NCI-H2081 treated with DMSO at 0.1 percent for 48 hours (cell line): ENCODE measurements at regions not wholly inside any gene's neighbourhood (a gene's known extent, or its start where the extent isn't known, plus 50 kb on each side); places are given as distances from the start of the nearest gene placed in this dataset.

Experiments used
- DNase-seq: peaks from one replicate; lab custom pipeline; 2025; lab: John Stamatoyannopoulos, UW

DNA sequence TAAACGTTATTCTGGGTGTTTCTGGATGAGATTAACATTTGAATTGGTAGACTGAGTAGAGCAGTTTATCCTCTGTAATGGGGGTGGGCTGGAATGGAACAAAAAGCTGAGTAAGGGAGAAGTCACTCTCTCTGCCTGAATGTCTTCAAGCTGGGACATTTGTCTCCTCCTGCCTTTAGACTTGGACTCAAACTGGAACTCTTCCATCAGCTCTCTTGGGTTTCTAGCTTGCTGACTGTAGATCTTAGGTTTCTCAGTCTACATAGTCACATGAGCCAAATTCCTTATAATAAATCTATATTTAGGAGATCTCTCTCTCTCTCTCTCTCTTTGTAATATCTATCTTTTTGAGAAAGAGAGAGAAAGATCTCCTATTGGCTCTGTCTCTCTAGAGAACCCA lies 553.3 kb upstream of the CDH11 start:
- DNase-seq, result no peak

DNA sequence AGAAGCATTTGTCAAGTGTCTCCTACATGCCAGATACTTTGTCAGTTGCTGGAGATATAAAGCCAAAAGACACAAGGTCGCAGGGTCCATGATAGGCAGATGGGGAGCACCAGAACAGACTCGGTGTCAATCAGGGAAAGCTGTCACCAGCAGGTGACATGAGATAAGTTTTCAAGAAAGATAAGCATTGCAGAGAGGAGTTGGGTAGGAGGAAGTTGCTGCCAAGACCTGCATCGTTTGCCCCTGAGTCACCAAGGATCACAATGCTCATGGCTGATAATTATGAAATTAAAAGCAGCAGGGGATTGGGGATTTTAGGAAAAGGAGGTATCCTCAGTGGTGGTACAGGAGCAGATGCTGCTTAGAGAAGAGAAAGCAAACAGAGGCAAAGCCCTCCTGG lies 551.1 kb upstream of the CDH11 start:
- DNase-seq, result no peak

DNA sequence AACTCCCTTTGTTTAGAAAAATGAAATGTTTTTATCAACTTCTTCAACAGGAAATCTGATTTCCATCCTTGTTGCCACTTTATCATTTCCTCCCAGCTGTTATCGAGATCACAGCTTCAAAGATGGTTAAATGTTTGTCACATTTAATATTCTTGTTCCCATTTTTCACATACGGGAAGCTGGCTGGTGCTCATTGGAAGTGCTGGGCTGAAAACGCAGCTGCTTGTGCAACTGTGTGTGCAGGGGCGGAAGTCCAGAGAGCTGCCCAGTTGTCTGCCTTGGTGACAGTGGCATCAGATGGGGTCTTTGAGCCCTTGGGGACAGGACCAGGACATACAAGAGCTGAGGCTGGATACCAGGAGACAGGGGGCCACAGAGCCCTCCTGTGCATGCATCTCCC lies 549.2 kb upstream of the CDH11 start:
- no peak for DNase-seq

DNA sequence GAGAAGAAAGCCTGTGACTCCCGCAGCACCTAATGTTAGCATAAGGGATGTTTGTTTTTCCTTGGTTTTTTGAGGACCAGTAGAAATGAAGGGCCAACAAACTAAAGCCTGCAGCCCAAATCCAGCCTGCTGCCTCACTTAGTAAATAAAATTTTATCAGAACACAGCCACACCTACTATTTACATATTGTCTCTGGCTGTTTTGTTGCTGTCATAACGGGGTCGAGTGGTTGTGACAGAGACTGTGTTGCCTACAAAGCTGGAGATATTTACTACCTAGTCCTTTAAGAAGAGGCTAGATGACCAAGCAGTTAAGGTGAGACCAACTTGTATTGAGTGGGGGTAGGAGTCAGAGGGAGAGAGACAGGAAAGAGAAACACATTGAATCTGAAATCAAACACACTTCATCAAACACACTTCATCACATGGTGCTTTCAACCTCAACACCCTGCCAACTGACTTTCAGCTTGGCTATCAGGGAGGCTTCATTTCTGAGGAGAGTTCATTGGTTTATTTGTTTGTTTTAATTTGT lies 546.3 kb upstream of the CDH11 start:
- DNase-seq, result no peak

DNA sequence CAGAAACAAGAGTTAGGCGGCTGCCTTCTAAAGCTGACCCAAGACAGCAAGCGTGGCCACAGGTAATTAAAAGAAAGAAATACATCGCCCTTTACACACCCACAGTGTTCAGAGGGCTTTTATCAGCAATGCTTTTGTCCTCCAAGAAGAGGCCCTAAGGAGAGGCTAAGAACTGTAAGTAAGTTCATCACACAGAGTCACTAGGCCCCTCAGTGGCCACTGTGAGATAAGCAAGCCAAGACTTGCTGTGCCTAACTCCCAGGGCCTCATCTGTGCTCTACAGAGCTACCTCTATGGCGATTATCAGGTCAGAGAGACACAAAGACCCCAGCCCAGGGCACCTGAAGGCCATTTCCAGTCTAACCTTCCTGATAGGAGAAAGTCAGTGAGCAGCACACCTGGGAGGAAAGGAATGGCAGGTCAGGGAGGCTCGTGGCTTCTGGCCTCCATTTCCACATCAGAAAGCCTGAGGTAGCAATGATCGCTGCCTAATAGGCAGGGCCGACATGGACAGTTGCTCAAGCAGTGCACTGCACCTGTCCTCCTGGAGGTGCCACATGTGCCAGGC lies 545.2 kb upstream of the CDH11 start:
- no peak for DNase-seq

DNA sequence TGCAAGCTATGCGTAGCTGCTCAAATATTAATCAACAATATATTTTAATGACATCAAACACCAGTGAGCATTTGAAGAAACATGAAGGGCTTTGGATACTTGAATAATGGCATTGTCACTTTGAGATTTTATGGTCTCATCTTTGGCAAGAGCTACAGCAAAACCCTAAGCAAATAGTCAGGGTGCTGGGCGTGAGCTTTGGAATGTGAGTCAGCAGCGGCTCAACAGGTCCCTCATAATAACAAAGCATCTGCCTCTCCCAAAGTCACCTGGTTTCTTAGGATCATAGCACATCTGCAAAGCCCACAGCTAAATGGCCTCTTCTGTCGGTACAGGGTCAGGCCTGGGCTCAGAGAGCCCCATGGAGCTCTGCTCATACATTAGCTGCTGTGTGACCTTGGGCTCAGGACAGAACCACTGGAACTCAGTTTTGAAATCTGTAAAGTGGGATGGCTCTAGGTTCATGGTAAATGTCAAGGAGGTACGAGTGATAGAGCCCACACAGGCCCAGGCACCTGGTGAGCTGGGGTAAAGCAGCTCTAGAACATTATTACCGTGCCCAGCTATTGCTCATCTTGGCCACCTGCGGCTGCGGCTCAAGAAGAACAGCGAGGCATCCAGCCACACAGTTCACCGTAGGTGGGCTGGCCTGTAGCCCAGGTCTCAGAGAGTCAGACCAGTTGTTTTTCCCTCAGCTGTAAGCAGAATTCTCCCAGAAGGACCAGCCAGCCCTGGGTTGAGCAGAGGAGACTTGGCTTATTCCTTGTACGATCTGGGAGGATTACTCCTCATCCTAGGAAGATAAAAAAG lies 544.5 kb upstream of the CDH11 start:
- no peak for DNase-seq

DNA sequence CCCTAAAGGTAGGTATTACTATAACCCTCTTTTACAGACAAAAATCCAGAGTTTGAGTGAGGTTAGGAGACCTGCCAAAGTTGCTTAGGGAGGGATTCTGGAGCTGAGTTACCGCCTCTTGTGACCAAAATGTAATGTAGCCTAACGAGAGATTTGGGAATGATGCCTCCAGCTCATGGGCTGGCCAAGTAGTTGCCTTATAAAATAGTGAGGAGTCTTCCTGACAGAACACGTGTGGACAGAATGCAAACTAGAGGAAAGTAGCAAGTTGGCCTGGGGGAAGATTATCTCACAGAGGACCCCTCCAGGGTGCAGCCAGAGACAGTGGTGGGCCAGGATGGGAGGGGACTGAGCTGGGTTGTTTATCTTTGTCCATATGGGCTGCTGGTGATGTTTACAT lies 543.7 kb upstream of the CDH11 start:
- DNase-seq, result no peak

DNA sequence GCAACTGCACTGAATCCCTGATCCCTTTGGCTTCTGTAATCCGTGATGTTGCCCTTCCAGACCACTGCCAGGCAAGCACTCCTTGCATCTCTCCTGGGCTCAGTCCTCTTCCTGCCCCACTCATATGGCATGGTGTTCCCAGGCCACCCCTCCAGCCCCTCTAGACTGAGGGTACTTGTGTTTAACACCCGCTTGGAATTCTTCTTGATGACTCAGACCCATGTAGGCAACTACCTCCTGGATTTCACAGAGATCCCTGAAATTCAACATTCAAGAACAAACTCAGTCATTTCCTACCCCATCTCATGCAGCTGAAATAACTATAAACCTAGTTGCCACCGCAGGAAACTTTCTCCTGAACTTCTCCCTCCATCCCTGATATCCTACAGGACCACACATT lies 541.9 kb upstream of the CDH11 start:
- DNase-seq, result no peak

DNA sequence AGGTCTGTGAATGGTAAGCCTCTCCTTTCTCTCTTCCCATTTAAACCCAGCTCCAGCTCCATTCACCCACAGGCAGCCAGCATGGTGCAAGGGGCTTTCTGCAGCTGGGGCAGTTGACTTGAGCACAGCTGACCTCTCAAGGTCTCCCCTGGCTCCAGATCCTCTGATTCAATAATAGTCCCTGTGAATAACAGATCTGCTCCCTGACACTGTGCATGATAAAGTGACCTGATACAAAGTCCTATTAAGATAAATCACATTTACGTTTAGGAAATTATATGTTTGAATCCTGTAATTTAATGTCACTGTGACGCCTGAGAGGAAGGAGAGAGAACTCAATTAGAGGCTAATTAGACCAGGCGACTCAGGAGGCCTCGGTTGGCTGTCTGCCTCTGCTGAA lies 540.4 kb upstream of the CDH11 start:
- no peak for DNase-seq

DNA sequence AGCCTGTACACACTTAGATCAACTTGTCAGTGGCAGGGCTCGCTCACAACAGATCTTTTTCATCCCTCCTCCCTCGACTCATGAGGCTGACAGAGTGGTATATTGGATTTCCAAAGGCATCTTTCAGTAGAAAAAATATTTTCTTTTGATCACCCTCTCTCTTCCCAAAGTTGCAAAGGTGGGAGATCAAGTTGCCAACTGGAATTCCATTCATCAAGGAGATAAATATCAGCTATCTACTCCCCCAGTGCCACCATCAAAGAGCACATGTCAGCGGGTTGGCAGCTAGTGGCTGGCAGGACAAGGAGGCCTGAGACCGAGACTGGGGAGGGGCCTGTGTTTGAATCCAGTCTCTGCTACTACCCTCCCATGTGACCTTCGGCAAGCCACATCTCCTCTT lies 539.7 kb upstream of the CDH11 start:
- DNase-seq, result no peak

DNA sequence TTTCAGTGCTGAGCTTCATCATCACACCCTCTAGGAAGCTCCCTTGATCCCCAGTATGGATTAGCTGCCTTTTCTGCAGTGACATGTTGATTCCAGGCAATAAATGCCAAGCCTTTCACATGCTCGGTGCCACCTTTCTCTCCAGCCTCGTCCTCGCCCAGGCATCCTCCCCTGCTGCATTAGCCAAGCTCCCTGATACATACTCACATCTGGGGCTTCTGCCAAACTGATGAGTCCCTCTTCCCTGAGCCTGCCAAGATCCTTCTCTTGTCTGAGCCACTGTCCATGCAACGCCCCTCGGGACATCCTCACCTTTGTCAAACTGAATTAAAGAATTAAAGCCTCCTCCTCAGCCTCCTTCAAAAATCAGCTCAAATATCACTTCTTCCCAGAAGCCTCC lies 538.5 kb upstream of the CDH11 start:
- DNase-seq, result no peak

DNA sequence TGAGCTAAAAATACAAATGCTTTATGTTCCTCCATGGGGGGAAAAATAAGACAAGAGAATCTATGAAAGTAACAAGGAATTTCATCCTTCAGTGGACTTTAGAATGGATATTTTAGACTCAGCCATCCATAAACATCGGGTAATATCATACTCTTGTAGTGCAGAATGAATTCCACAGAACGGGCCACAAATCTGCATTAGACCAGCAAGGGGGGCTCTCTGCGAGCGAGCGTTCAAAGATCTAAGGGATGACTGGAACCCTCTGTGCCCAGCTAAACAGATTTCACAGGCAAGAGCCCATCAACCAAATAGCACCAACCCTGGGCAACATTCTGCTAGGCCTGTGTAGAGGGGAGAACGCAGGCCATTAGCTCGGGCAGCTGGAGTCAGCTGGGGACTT lies 537.9 kb upstream of the CDH11 start:
- no peak for DNase-seq

DNA sequence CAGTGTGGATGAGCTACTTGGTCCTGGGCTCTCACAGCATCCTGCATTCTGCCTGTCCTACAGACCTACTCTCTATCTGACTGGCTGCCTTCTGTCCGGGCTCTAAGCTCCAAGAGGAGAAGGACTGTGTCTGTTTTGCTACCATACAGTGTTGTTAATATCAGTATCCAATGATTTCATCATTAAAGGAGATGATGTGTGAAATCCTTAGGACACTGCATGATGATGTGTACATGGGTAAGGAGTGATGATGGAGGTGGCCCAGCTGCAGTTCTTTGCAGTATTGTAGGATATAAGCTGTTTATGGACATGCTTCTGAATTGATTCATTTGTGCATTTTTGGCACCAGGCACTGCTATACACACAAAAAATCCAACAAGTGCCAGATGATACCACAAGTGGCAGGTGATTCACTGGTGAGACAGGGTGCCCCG lies 536.9 kb upstream of the CDH11 start:
- DNase-seq, result no peak

DNA sequence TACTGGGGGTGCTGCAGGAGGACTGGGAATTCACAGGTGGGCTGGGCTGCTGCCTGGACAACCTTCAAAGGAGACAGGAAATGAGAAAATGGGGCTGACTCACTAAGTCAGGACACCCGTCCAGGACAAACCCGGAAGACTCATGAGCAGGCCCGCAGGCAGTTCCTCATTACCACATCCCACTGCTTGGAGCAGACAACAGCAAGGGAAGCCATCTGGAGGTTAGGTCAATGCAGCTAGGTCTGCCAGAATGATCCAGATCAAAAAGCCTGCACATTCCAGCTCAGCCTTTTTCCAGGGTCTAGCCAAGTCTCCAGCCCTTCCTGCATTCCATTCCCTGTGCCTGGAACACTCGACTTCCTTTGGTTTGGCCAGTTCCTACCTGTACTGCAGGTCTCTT lies 536.5 kb upstream of the CDH11 start:
- no peak for DNase-seq

DNA sequence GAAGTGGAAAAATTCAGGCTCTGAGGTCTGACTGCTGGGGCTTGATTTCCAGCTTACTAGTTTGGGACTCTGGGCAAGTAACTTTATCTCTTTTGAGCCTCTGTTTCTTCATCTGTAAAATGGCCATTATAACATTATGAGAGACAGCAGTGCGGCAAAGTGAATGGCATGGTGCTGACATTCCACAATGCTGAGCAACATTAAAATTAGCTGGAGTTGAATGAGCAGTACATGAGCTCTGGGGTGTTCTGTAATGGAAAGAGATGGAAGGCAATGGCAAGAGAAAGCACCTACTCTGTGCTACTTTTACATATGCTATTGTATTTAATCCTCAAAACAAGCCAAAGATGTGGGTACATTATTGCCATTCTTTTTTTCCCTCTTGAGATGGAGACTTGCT lies 535.7 kb upstream of the CDH11 start:
- DNase-seq, result no peak

DNA sequence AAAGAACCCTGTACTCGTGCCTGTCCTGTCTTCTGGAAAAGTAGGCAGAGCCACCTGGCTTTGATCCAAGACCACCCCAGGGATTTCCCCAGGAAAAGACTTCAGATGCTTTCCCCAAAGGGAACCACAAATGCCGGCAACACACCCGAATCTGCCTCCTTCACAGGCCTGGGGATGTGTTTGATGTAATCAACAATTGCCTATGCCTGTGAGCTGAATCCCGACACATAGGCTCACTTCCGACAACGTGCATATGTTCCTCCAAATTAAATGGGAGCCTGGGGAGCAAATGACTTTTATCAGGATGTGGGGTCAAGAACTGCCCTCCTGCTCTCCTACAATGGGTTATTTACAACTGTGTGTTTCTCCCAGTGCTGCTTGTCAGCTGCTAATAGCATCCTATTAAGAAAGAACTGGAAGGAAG lies 535.2 kb upstream of the CDH11 start:
- no peak for DNase-seq

DNA sequence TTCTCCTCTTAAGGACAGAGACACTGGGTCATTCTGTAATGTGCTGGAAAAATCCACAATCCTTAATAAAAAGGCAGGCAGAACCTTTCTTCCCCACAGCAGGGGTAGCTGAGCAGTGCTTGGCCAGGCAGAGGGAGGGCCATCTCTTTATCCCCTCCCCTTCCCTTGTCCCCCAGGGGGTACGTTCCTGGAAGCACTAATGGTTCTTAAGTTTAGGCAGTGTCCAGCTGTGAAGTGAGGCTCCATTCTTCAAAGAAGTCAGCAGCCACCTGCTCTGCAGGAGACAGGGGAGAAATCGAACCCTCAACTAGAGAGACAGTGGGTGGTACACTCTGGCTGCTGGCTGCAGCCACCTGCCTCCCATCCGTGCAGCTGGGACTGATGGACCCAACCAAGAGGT lies 533.9 kb upstream of the CDH11 start:
- DNase-seq, result no peak

DNA sequence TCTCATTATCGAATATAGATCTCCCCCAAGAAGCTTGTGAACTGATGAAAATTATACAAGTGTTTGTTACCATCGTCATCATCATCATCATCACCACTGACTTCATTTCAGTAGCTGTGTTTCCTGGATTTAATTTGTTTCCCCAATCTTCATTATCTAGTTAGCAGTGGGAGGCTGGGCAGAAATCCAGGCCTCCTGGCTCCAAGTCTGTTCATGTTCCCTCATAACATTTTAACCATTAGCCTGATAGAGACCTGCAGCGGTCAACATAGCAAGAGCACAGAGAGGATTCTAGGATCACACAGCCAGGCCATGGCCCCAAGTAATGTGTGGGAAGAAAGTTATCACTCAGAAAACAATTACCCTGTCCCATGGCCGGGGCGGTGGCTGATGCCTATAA lies 526.2 kb upstream of the CDH11 start:
- no peak for DNase-seq

DNA sequence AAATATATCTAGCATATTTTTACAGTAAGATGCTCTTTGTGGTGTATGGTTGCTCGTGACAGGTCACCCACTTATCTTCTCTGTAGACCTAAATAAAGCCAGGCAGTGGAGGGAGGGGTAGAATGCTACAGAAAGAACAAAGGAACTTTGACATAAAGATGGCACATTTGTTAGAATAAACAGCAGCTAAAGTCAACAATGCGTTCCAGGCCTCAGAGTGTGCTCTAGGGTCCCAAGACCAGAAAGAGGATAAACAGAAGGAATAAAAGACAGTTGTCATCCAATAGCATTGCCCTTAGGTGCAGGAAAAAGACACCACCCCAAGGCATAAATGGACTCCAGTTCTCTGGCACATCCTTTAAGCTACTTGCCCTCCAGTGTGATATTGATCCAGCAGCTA lies 523.0 kb upstream of the CDH11 start:
- no peak for DNase-seq

DNA sequence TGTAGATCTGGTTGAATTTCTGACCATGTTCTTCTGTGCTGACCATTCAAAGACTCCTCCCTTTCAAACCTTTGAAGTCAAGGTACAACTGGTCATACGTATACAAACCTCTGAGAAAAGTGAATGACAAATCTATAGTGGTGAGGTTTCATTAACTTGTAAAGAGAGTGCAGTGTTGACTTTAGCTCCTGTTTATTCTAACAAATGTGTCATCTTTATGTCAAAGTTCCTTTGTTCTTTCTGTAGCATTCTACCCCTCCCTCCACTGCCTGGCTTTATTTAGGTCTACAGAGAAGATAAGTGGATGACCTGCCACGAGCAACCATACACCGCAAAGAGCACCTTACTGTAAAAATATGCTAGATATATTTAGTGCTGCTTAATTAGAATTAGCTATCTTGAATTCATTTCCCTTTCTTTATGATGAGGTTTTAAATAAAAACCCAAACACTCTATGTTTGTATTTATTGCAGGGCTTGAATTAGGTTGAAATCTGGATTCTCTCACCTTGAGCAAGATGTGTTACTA lies 520.0 kb upstream of the CDH11 start:
- DNase-seq, result no peak

DNA sequence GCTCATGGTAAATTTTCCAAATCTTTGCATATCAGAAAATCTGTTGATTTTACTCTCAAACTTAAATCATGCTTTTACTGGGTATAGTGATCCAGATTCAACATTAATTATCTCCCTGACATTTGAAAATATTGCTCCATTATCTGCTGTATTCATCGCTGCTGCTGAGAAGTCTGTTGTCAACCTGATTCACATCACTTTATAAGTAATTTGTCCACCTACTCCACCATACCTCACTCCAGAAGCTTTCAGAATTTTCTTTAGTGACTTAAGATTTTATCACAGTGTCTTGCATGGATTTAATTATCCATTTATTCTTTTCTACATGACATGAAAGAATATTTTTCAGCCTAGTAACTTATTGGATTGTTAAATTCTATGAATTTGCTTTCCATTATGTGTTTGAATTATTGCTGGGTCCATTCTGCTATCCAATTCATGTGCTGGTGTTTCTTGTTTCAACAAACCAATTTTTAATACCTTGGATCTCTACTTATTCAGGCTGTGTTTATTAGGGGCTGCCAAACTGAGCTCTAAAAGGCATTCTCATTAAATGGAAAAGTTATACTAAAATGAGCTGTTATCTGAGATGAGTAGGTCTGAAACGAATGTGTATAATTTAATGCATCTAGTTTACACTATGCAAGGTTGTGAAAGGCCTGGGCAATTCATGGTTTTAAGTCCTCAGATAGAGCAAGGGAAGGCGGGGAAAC lies 519.3 kb upstream of the CDH11 start:
- DNase-seq, result no peak

DNA sequence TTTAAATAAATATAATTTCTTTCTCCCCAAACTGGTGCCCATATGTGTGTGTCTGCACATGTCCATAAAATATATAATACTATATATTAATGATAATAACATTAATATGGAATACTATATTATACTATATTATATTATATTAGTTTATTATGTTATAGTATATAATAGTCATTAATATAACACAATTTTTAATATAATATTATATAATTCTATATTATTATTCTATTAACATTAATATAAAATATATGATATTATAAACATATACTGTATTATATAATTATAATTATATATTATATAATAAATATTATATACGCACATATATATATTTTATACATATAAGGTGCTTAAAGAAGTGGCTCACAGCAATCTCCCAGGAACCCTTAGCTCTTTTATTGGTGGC lies 513.0 kb upstream of the CDH11 start:
- DNase-seq, result no peak

DNA sequence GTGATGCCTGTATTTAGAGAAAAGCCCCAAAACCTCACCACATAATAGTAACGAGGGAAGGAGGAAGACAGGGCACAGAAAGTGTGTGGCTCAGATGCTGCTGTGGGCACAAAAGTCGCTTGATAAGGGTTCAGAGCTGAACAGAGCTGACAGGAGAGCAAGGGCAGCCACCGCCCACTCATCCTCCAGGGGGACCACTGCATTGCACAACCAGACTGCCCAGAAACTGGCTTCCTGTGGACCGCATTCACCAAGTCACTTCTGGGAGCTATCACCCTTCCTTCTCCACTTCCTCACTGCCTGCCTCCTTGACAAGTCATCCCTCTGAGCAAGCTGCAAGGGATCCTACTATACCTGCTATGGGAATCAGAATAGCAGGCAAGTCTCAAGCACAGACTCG lies 512.4 kb upstream of the CDH11 start:
- no peak for DNase-seq
